GM23338 (cell line): ENCODE measurements at regions not wholly inside any gene's neighbourhood (a gene's known extent, or its start where the extent isn't known, plus 50 kb on each side); places are given as distances from the start of the nearest gene placed in this dataset.

Source experiments
- ATAC-seq: fragments of 200-7000 bp; cut with Tn5 transposase; 3 replicates; pipeline ENCODE4 v1.9.1; 2020
- DNase-seq: peaks from one replicate; pipeline ENCODE4 v3.0.0-alpha.2; 2015; ENCODE audit warnings: low spot score
- H2AFZ ChIP-seq: fragments of 200-600 bp; sonication (generic); 2 replicates; pipeline ENCODE4 v1.8.0; 2016; ENCODE audit warnings: antibody characterized with exemption, mild to moderate bottlenecking, moderate library complexity
- H3F3A ChIP-seq: fragments of 200-600 bp; sonication (generic); replicated peaks from 2 replicates; pipeline ENCODE4 v1.8.0; 2017; ENCODE audit warnings: antibody characterized with exemption, mixed run types, low read depth
- H3K27ac ChIP-seq: fragments of 200-600 bp; sonication (generic); 2 replicates; pipeline ENCODE4 v1.6.1; 2016; ENCODE audit warnings: low read depth
- H3K27me3 ChIP-seq: fragments of 200-600 bp; sonication (generic); 2 replicates; pipeline ENCODE4 v1.8.0; 2016; ENCODE audit warnings: mild to moderate bottlenecking, mixed run types, moderate library complexity; ENCODE audit not compliant: insufficient read depth
- H3K36me3 ChIP-seq: fragments of 200-600 bp; sonication (generic); 2 replicates; pipeline ENCODE4 v1.8.0; 2016; ENCODE audit warnings: mild to moderate bottlenecking; ENCODE audit not compliant: insufficient read depth
- H3K4me1 ChIP-seq: fragments of 200-600 bp; sonication (generic); 2 replicates; pipeline ENCODE4 v1.8.0; 2016; ENCODE audit warnings: mild to moderate bottlenecking, moderate library complexity; ENCODE audit not compliant: insufficient read depth
- H3K4me2 ChIP-seq: fragments of 200-600 bp; sonication (generic); 2 replicates; pipeline ENCODE4 v1.7.1; 2017; ENCODE audit warnings: mixed run types
- H3K4me3 ChIP-seq: fragments of 200-600 bp; sonication (generic); 2 replicates; pipeline ENCODE4 v1.6.1; 2016; ENCODE audit warnings: mixed run types
- H3K79me2 ChIP-seq: fragments of 200-600 bp; sonication (generic); replicated peaks from 2 replicates; pipeline ENCODE4 v1.8.0; 2017; ENCODE audit warnings: mild to moderate bottlenecking; ENCODE audit not compliant: insufficient read depth
- H3K9me2 ChIP-seq: fragments of 200-600 bp; sonication (generic); 2 replicates; pipeline ENCODE4 v1.8.0; 2017; ENCODE audit not compliant: insufficient read depth
- H4K20me1 ChIP-seq: fragments of 200-600 bp; sonication (generic); replicated peaks from 2 replicates; pipeline ENCODE4 v1.8.0; 2017; ENCODE audit warnings: mild to moderate bottlenecking; ENCODE audit not compliant: insufficient read depth
- H3K27ac Mint-ChIP-seq: 2 replicates; pipeline ENCODE4 v1.8.0; 2020; ENCODE audit warnings: inconsistent platforms, mild to moderate bottlenecking, moderate library complexity, mixed read lengths
- H3K27me3 Mint-ChIP-seq: 3 replicates; pipeline ENCODE4 v1.8.0; 2022; ENCODE audit warnings: low read depth, mild to moderate bottlenecking, moderate library complexity, mixed read lengths, inconsistent platforms; ENCODE audit not compliant: insufficient read depth, poor library complexity
- H3K36me3 Mint-ChIP-seq: 3 replicates; pipeline ENCODE4 v1.8.0; 2021; ENCODE audit warnings: low read depth, mild to moderate bottlenecking, inconsistent platforms, moderate library complexity, mixed read lengths
- H3K4me1 Mint-ChIP-seq: 3 replicates; pipeline ENCODE4 v1.8.0; 2020; ENCODE audit warnings: mild to moderate bottlenecking, inconsistent platforms, mixed read lengths
- H3K4me3 Mint-ChIP-seq: 3 replicates; pipeline ENCODE4 v1.8.0; 2021; ENCODE audit warnings: moderate library complexity, mild to moderate bottlenecking, inconsistent platforms, mixed read lengths
- H3K9me3 Mint-ChIP-seq: 3 replicates; pipeline ENCODE4 v1.8.0; 2020; ENCODE audit warnings: moderate library complexity, mild to moderate bottlenecking, inconsistent platforms, mixed read lengths
- CREB1 ChIP-seq: fragments of 250-450 bp; sonication (Bioruptor Pico); IDR thresholded peaks from 2 replicates; pipeline ENCODE4 v1.5.0; 2020; ENCODE audit warnings: low read depth, mild to moderate bottlenecking, moderate library complexity
- EZH2phosphoT487 ChIP-seq: fragments of 200-600 bp; sonication (generic); IDR thresholded peaks from one replicate; pipeline ENCODE4 v1.8.1; 2018; ENCODE audit warnings: antibody characterized with exemption; ENCODE audit not compliant: unreplicated experiment
- JUNB ChIP-seq: IDR thresholded peaks from one replicate; pipeline ENCODE4 v1.6.1; 2016; ENCODE audit warnings: antibody characterized with exemption; ENCODE audit not compliant: unreplicated experiment
- NANOG ChIP-seq: IDR thresholded peaks from 2 replicates; pipeline ENCODE4 v1.6.1; 2016; ENCODE audit warnings: antibody characterized with exemption, borderline replicate concordance
- POLR2AphosphoS5 ChIP-seq: IDR thresholded peaks from 2 replicates; pipeline ENCODE4 v1.6.1; 2016; ENCODE audit warnings: antibody characterized with exemption, low read depth
- STAT1 ChIP-seq: IDR thresholded peaks from one replicate; pipeline ENCODE4 v1.6.1; 2016; ENCODE audit warnings: antibody characterized with exemption; ENCODE audit not compliant: unreplicated experiment
- ZNF331 ChIP-seq: fragments of 250-450 bp; sonication (Bioruptor Pico); IDR thresholded peaks from 2 replicates; pipeline ENCODE4 v1.5.0; 2020; ENCODE audit warnings: low read depth, mild to moderate bottlenecking, moderate library complexity
- ZNF462 ChIP-seq: fragments of 250-450 bp; sonication (Bioruptor Pico); IDR thresholded peaks from 2 replicates; pipeline ENCODE4 v1.5.0; 2020; ENCODE audit warnings: mild to moderate bottlenecking, moderate library complexity

DNA sequence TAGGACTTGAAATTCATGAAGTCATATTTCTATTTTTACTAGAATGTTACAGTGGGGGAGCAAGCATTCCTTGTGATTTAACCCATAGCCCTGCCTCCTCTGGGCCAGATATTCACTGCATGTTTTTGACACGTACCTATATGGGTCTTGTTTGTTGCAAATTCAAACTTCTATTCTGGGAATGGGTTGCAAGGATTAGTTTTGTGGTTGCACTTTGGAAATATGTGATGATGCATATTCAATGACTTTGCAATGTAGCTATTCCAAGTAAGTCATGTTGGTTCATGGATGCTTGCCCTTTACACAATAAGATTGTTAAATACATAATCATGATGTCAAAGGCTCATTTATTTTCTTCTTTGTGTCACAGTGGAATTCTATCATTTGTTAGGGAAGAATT is 440.8 kb downstream of the TDRD3 start:
- H3K4me1 ChIP-seq = no peaks in the 10 kb centered on the region
- H3K27ac Mint-ChIP-seq = no peak overlapping the region
- no peaks in the 10 kb centered on the region for H3K36me3 ChIP-seq
- DNase-seq = no peak
- peaks cover 6% of the 10 kb centered on the region; the same call in 2 of the 3 replicates for H3K36me3 Mint-ChIP-seq
- H3K4me3 Mint-ChIP-seq = no peak overlapping the region
- no peak overlapping the region for H3K4me2 ChIP-seq
- no peaks in the 10 kb centered on the region for H3K27me3 ChIP-seq
- H3K4me1 Mint-ChIP-seq = no peaks in the 10 kb centered on the region
- TF ChIP-seq JUNB (no peak), STAT1 (no peak), ZNF462 (CRISPR knock-in tag) (no peak), POLR2AphosphoS5 (no peak)
- no peaks in the 10 kb centered on the region for H3K27me3 Mint-ChIP-seq
- H3K9me3 Mint-ChIP-seq = peaks cover 6% of the 10 kb centered on the region
- no peaks in the 10 kb centered on the region for H4K20me1 ChIP-seq
- ATAC-seq = no peak
- H3K4me3 ChIP-seq = no peak overlapping the region
- H3K9me2 ChIP-seq = no peaks in the 10 kb centered on the region
- no peaks in the 10 kb centered on the region for H3F3A ChIP-seq
- H3K79me2 ChIP-seq = no peaks in the 10 kb centered on the region
- no peak overlapping the region for H2AFZ ChIP-seq
- no peak overlapping the region for H3K27ac ChIP-seq

DNA sequence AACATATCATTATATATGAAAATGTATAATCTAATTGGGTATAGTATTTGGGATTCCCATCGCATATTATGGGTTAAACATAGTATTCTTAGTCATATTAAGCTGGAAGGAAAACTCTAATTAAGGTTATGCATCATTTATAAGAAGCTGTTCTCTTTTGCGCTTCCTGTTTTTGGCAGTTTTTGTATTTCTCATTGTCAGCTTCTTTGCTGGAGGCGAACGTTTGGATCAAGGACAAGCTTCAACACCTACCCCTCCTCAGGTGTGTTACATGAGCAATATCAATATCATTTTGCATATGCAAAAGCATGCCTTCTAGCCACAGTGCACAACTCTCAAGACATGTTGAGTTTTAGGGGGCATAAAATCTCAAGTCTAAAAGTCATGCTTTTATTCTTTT is 439.8 kb downstream of the TDRD3 start:
- Mint-ChIP-seq H3K27ac (no peak overlapping the region), H3K36me3 (peaks cover 12% of the 10 kb centered on the region; the same call in 2 of the 3 replicates), H3K9me3 (peaks cover 15% of the 10 kb centered on the region), H3K4me1 (no peaks in the 10 kb centered on the region), H3K27me3 (no peaks in the 10 kb centered on the region), H3K4me3 (no peak overlapping the region)
- DNase-seq (no peak), ATAC-seq (no peak)
- no peak overlapping the region for H3K4me3 ChIP-seq
- no peaks in the 10 kb centered on the region for H4K20me1 ChIP-seq
- H3K9me2 ChIP-seq = no peaks in the 10 kb centered on the region
- no peaks in the 10 kb centered on the region for H3K36me3 ChIP-seq
- H2AFZ ChIP-seq = no peak overlapping the region
- H3K79me2 ChIP-seq = no peaks in the 10 kb centered on the region
- no peak overlapping the region for H3K27ac ChIP-seq
- H3F3A ChIP-seq = no peaks in the 10 kb centered on the region
- no peaks in the 10 kb centered on the region for H3K4me1 ChIP-seq
- no peaks in the 10 kb centered on the region for H3K27me3 ChIP-seq
- H3K4me2 ChIP-seq = no peak overlapping the region
- TF ChIP-seq ZNF462 (CRISPR knock-in tag) (no peak), JUNB (no peak), NANOG (no peak), EZH2phosphoT487 (no peak), CREB1 (no peak), ZNF331 (CRISPR knock-in tag) (no peak)
